ENCODE measurements at regions not wholly inside any gene's neighbourhood (a gene's known extent, or its start where the extent isn't known, plus 50 kb on each side); places are given as distances from the start of the nearest gene placed in this dataset.
"Not testable (repeated sequence)": the region's sequence is repeated elsewhere in the genome, so short reads cannot be mapped to it uniquely, and the experiment has no call there.

GRCh38 chr2:87258887-87259286, 237.2 kb upstream of the PLGLB1 start:
- DNase-seq (ENCODE audit: low read depth in 1 of 2, low spot score in 1 of 2), result not testable (repeated sequence)

GRCh38 chr2:87262184-87262702, 240.6 kb upstream of the PLGLB1 start:
- DNase-seq (ENCODE audit: low read depth in 1 of 2, low spot score in 1 of 2), result not testable (repeated sequence)

GRCh38 chr2:87263868-87264518, 242.3 kb upstream of the PLGLB1 start:
- not testable (repeated sequence) for DNase-seq (ENCODE audit: low read depth in 1 of 2, low spot score in 1 of 2)

GRCh38 chr2:87275192-87275591, 253.5 kb upstream of the PLGLB1 start:
- DNase-seq (ENCODE audit: low read depth in 1 of 2, low spot score in 1 of 2), result not testable (repeated sequence)

GRCh38 chr2:87275974-87276629, 254.5 kb upstream of the PLGLB1 start:
- DNase-seq (ENCODE audit: low read depth in 1 of 2, low spot score in 1 of 2), result not testable (repeated sequence)

GRCh38 chr2:87276673-87277072, 255.0 kb upstream of the PLGLB1 start:
- DNase-seq (ENCODE audit: low read depth in 1 of 2, low spot score in 1 of 2), result not testable (repeated sequence)

- not testable (repeated sequence) for DNase-seq (ENCODE audit: low read depth in 1 of 2, low spot score in 1 of 2)
These were observed 256.1 kb upstream of the PLGLB1 start for GRCh38 chr2:87277734-87278133.

- DNase-seq (ENCODE audit: low read depth in 1 of 2, low spot score in 1 of 2), result not testable (repeated sequence)
These were observed 259.1 kb upstream of the PLGLB1 start for GRCh38 chr2:87280596-87281355.

- DNase-seq (ENCODE audit: low read depth in 1 of 2, low spot score in 1 of 2), result not testable (repeated sequence)
These were observed 262.3 kb upstream of the PLGLB1 start for GRCh38 chr2:87283735-87284470.

- DNase-seq (ENCODE audit: low read depth in 1 of 2, low spot score in 1 of 2), result not testable (repeated sequence)
These were observed 262.8 kb upstream of the PLGLB1 start for GRCh38 chr2:87284471-87284772.

GRCh38 chr2:87285139-87285538, 263.5 kb upstream of the PLGLB1 start:
- DNase-seq (ENCODE audit: low read depth in 1 of 2, low spot score in 1 of 2), result not testable (repeated sequence)

GRCh38 chr2:87290566-87291307, 269.1 kb upstream of the PLGLB1 start:
- DNase-seq (ENCODE audit: low read depth in 1 of 2, low spot score in 1 of 2), result not testable (repeated sequence)

GRCh38 chr2:87291400-87292200, 270.0 kb upstream of the PLGLB1 start:
- not testable (repeated sequence) for DNase-seq (ENCODE audit: low read depth in 1 of 2, low spot score in 1 of 2)

- not testable (repeated sequence) for DNase-seq (ENCODE audit: low read depth in 1 of 2, low spot score in 1 of 2)
These were observed 272.4 kb upstream of the PLGLB1 start for GRCh38 chr2:87293931-87294594.

- DNase-seq (ENCODE audit: low read depth in 1 of 2, low spot score in 1 of 2), result not testable (repeated sequence)
These were observed 273.5 kb upstream of the PLGLB1 start for GRCh38 chr2:87295135-87295534.

- DNase-seq (ENCODE audit: low read depth in 1 of 2, low spot score in 1 of 2), result not testable (repeated sequence)
These were observed 279.7 kb upstream of the PLGLB1 start for GRCh38 chr2:87301349-87301748.

GRCh38 chr2:87301871-87302270, 280.2 kb upstream of the PLGLB1 start:
- not testable (repeated sequence) for DNase-seq (ENCODE audit: low read depth in 1 of 2, low spot score in 1 of 2)

- not testable (repeated sequence) for DNase-seq (ENCODE audit: low read depth in 1 of 2, low spot score in 1 of 2)
These were observed 287.0 kb upstream of the PLGLB1 start for GRCh38 chr2:87308621-87309020.

- DNase-seq (ENCODE audit: low read depth in 1 of 2, low spot score in 1 of 2), result not testable (repeated sequence)
These were observed 288.1 kb upstream of the PLGLB1 start for GRCh38 chr2:87309785-87310184.

Data from stimulated activated CD4-positive, alpha-beta T cell treated with anti-CD3 and anti-CD28 coated beads, Interleukin-15, amount 100 ng/mL, for 1 hour (primary cell).